ENCODE measurements at regions not wholly inside any gene's neighbourhood (a gene's known extent, or its start where the extent isn't known, plus 50 kb on each side); places are given as distances from the start of the nearest gene placed in this dataset.
A peak's percentile ranks its signal among the peaks of the same experiment; 100 is the strongest.

- TF ChIP-seq EZH2phosphoT487 (conservative IDR thresholded peaks at IDR 0.05; ENCODE audit: low read length), result no peak
- TF ChIP-seq CTCF (IDR thresholded peaks at IDR 0.05; ENCODE audit: insufficient read depth, low read length, poor library complexity, severe bottlenecking), result no peak
- Histone ChIP-seq H2AFZ (ENCODE audit: low read depth, low read length, severe bottlenecking) (no peak overlapping the region), H3K79me2 (ENCODE audit: insufficient read depth, low read length) (no peaks in the 10 kb centered on the region), H3K36me3 (ENCODE audit: low read length) (no peaks in the 10 kb centered on the region), H3K27ac (ENCODE audit: low read depth, low read length) (no peak overlapping the region), H4K20me1 (ENCODE audit: low read depth, low read length) (no peaks in the 10 kb centered on the region), H3K9ac (ENCODE audit: low read length) (no peak overlapping the region), H3K27me3 (ENCODE audit: low read length) (no peaks in the 10 kb centered on the region), H3K9me2 (replicated peaks; ENCODE audit: insufficient read depth, low read length) (no peaks in the 10 kb centered on the region), H3K4me2 (ENCODE audit: low read depth, low read length, poor library complexity, severe bottlenecking) (no peak overlapping the region), H3K4me3 (ENCODE audit: insufficient read depth, low read length, poor library complexity, severe bottlenecking) (no peak overlapping the region), H3F3A (ENCODE audit: insufficient read depth) (no peaks in the 10 kb centered on the region), H3K9me3 (ENCODE audit: insufficient read depth, low read length) (no peaks in the 10 kb centered on the region)
These were observed 566.6 kb upstream of the FBXO33 start for GRCh38 chr14:39998854-39999253.

GRCh38 chr14:39998114-39998513 lies 565.9 kb upstream of the FBXO33 start:
- Histone ChIP-seq H2AFZ (ENCODE audit: low read depth, low read length, severe bottlenecking) (peak overlapping the region; percentile 52), H3K36me3 (ENCODE audit: low read length) (no peaks in the 10 kb centered on the region), H4K20me1 (ENCODE audit: low read depth, low read length) (no peaks in the 10 kb centered on the region), H3K4me2 (ENCODE audit: low read depth, low read length, poor library complexity, severe bottlenecking) (no peak overlapping the region), H3F3A (ENCODE audit: insufficient read depth) (no peaks in the 10 kb centered on the region), H3K79me2 (ENCODE audit: insufficient read depth, low read length) (no peaks in the 10 kb centered on the region), H3K27ac (ENCODE audit: low read depth, low read length) (no peak overlapping the region), H3K4me3 (ENCODE audit: insufficient read depth, low read length, poor library complexity, severe bottlenecking) (no peak overlapping the region), H3K9ac (ENCODE audit: low read length) (no peak overlapping the region), H3K9me2 (replicated peaks; ENCODE audit: insufficient read depth, low read length) (no peaks in the 10 kb centered on the region), H3K27me3 (ENCODE audit: low read length) (no peaks in the 10 kb centered on the region), H3K9me3 (ENCODE audit: insufficient read depth, low read length) (no peaks in the 10 kb centered on the region)
- no peak for TF ChIP-seq CTCF (IDR thresholded peaks at IDR 0.05; ENCODE audit: insufficient read depth, low read length, poor library complexity, severe bottlenecking)
- TF ChIP-seq EZH2phosphoT487 (conservative IDR thresholded peaks at IDR 0.05; ENCODE audit: low read length), result no peak

GRCh38 chr14:39991041-39991440 lies 558.8 kb upstream of the FBXO33 start:
- H3K4me3 ChIP-seq (ENCODE audit: insufficient read depth, low read length, poor library complexity, severe bottlenecking), result no peak overlapping the region
- H3K27me3 ChIP-seq (ENCODE audit: low read length), result no peaks in the 10 kb centered on the region
- TF ChIP-seq CTCF (IDR thresholded peaks at IDR 0.05; ENCODE audit: insufficient read depth, low read length, poor library complexity, severe bottlenecking), result no peak
- TF ChIP-seq EZH2phosphoT487 (conservative IDR thresholded peaks at IDR 0.05; ENCODE audit: low read length), result no peak
- H2AFZ ChIP-seq (ENCODE audit: low read depth, low read length, severe bottlenecking), result peak overlapping the region; percentile 36
- no peak overlapping the region for H3K9ac ChIP-seq (ENCODE audit: low read length)
- no peaks in the 10 kb centered on the region for H3K79me2 ChIP-seq (ENCODE audit: insufficient read depth, low read length)
- H3K36me3 ChIP-seq (ENCODE audit: low read length), result no peaks in the 10 kb centered on the region
- no peaks in the 10 kb centered on the region for H4K20me1 ChIP-seq (ENCODE audit: low read depth, low read length)
- no peaks in the 10 kb centered on the region for H3K9me2 ChIP-seq (replicated peaks; ENCODE audit: insufficient read depth, low read length)
- H3K27ac ChIP-seq (ENCODE audit: low read depth, low read length), result no peak overlapping the region
- H3K4me2 ChIP-seq (ENCODE audit: low read depth, low read length, poor library complexity, severe bottlenecking), result no peak overlapping the region
- no peaks in the 10 kb centered on the region for H3K9me3 ChIP-seq (ENCODE audit: insufficient read depth, low read length)
- no peaks in the 10 kb centered on the region for H3F3A ChIP-seq (ENCODE audit: insufficient read depth)
